Astrocyte of the spinal cord (primary cell): ENCODE measurements at regions not wholly inside any gene's neighbourhood (a gene's known extent, or its start where the extent isn't known, plus 50 kb on each side); places are given as distances from the start of the nearest gene placed in this dataset.

Source experiments
- DNase-seq: peaks from one replicate; pipeline ENCODE4 v3.0.0; 2011; ENCODE audit warnings: low read depth, low spot score
- H3K4me3 ChIP-seq: 2 replicates; pipeline ENCODE4 v1.5.1; 2011; ENCODE audit warnings: low read depth, mild to moderate bottlenecking, low read length, moderate library complexity
- CTCF ChIP-seq: IDR thresholded peaks from 2 replicates; pipeline ENCODE4 v1.5.1; 2012; ENCODE audit warnings: low read depth, mild to moderate bottlenecking, low read length, inconsistent platforms
- in situ Hi-C: cut with HindIII; loops from 2 replicates; pipeline ENCODE4 v1.10.0; 2017; ENCODE audit warnings: low sequenced_read_pairs

GRCh38 chr9:87080512-87081264, 133.4 kb upstream of the GAS1 start:
- TF ChIP-seq CTCF = no peak
- peak; percentile 12 for DNase-seq
- in situ Hi-C loops = no loop called here
- H3K4me3 ChIP-seq = no peak overlapping the region

DNA sequence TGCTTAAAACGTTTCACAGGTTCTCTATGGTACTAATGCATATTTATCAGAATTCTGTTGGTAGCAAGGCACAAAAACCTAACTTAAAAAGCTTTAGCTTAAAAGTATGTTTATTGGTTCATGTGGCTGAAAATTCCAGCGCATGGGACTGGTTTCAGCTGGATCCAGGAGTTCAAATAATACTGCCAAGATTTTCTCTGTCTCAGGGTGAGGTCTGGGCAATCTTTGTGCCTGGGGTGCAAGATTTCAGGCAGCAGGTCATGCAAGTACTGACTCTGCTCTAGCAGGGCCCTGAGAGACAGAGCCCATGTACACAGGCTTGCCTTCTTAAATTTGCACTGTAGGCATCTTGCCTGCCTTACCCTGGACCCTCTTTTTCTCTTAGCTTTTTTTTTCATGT, 134.2 kb upstream of the GAS1 start:
- H3K4me3 ChIP-seq = no peak overlapping the region
- in situ Hi-C loops = no loop called here
- DNase-seq = no peak
- no peak for TF ChIP-seq CTCF

DNA sequence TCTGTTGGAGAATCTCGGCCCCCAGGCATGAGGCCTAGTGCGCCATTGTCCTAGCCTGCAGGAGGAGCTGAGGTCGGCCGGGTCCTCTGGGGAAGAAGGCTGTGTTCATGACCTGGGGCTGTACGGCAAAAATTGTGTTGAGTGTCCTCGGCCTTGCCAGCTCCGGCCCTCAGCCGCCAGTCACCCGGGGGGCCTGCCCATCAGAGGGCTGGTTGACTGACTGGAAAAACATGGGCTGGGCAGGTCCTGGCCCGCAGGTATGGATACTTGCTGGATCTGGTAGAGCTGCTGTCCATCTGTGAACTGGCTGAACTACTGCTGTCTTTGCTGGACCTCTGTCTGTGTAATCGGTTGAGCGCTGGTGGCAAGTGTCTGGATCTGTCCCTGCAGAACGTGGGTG, 136.7 kb upstream of the GAS1 start:
- DNase-seq = no peak
- TF ChIP-seq CTCF = no peak
- in situ Hi-C loops = no loop called here
- no peak overlapping the region for H3K4me3 ChIP-seq

DNA sequence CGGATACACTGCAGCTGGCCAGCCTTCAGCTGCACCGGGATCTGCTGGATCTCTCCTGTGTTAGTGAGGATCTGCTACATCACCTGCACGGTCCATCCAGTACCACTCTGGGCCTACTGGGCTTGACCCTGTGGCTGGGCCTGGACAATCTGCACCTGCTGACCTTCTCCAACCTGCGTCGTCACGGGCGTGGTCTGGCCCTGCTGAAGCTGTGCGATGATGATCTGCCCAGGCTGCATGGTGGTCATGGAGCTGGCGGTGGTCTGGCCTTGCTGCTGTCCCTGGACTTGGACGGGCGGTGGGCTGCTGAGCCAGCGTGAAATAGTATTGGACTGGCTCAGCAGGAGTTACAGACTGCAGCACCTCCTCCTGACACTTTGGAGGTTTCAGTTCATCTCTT, 137.1 kb upstream of the GAS1 start:
- no peak for TF ChIP-seq CTCF
- in situ Hi-C loops = no loop called here
- no peak for DNase-seq
- H3K4me3 ChIP-seq = no peak overlapping the region

- TF ChIP-seq CTCF = no peak
- in situ Hi-C loops = no loop called here
- no peak overlapping the region for H3K4me3 ChIP-seq
- DNase-seq = no peak
Measured at GRCh38 chr9:87085073-87085472, 137.8 kb upstream of the GAS1 start.

DNA sequence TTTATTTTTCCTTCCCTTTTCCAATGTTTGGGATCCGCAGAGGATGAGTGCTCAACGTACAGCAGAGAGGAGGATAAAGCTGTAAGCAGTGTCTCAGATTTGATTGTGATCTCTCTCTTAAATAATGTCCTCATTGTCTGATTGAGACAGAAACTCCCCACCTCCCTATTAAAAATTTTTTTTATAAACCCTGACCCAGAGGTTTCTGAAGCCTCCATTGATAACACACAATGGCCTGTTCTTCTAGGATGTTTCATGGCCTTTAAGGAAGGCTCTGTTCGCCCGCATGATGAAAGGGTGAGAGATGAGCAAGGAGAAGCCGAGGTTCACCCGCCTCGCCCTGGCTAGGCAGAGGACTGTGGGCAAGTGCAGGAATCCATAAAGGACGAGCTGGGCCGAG, 138.2 kb upstream of the GAS1 start:
- H3K4me3 ChIP-seq = no peak overlapping the region
- in situ Hi-C loops = no loop called here
- DNase-seq = no peak
- no peak for TF ChIP-seq CTCF
